ENCODE measurements at regions not wholly inside any gene's neighbourhood (a gene's known extent, or its start where the extent isn't known, plus 50 kb on each side); places are given as distances from the start of the nearest gene placed in this dataset.
"Not testable (repeated sequence)": the region's sequence is repeated elsewhere in the genome, so short reads cannot be mapped to it uniquely, and the experiment has no call there.

DNA sequence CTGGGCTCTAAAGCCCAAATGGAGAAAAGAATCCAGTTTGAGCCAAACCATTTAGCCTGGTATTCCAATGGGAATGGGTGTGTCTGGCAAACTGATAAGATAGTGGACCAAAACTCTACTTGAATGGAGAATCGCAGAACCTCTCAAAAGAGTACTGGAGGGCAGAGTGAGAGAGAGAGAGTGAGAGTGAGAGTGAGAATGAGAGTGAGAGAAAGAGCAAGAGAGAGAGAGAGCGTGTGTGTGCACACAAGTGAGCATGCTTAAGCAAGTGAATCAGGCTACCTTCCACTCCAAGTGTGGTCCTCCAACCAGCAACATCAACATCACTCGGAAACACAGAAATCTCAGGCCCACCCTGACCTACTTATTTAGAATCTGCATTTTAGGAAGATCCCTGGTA is 58.8 kb downstream of the UQCRFS1 start:
- DNase-seq (ENCODE audit: low spot score): no peak

GRCh38 chr19:29145756-29146155 is 67.2 kb downstream of the UQCRFS1 start:
- DNase-seq (ENCODE audit: low spot score): no peak

DNA sequence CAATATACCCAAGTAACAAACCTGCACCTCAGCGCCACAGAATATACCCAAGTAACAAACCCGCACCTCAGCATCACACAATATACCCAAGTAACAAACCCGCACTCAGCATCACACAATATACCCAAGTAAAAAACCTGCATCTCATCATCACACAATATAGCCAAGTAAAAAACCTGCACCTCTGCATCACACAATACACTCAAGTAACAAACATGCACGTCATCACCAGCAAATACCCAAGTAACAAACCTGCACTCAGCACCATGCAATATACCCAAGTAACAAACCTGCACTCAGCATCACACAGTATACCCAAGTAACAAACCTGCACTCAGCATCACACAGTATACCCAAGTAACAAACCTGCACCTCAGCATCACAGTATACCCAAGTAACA is 69.8 kb downstream of the UQCRFS1 start:
- no peak for DNase-seq (ENCODE audit: low spot score)

DNA sequence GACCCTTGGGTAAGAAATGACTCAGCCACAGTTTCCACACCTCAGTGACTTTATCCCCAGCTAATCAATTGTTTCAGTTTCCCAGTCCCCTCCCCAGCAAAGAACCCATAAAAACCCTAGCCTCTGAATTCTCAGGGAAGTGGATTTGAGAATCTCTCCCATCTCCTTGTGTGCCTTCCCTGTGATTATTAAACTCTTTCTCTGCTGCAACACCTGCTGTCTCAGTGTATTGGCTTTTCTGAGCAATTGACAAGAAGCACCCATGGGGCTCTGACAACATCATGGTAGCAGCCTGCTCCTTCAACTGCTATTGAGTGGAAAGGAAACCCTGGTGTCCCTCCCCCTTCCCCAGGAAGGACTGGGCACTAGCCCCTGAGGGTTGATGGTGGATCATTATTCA is 73.7 kb downstream of the UQCRFS1 start:
- no peak for DNase-seq (ENCODE audit: low spot score)

DNA sequence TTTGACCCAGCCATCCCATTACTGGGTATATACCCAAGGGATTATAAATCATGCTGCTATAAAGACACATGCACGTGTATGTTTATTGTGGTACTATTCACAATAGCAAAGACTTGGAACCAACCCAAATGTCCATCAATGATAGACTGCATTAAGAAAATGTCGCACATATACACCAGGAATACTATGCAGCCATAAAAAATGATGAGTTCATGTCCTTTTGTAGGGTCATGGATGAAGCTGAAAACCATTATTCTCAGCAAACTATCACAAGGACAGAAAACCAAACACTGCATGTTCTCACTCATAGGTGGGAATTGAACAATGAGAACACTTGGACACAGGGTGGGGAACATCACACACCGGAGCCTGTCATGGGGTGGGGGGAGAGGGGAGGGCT is 74.7 kb downstream of the UQCRFS1 start:
- not testable (repeated sequence) for DNase-seq (ENCODE audit: low spot score)

DNA sequence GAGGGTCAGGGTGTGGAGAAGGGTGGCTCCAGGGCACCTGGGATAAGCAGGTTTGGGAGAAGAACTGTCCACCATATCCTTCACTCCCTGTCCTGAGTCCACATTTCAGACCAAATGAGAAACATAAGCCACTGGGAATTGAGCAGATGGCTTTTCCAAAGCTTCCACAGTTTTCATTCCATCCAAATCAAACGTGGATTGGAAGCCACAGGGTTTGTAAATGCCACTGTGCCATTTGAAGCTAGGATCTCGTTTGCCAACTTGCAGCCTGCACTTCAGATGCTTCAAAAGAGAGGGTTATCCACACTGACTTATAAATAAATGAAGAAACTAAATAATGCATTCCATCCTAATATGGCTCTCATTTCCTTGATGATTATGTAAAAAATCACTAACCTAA is 81.5 kb downstream of the UQCRFS1 start:
- DNase-seq (ENCODE audit: low spot score): no peak

- no peak for DNase-seq (ENCODE audit: low spot score)
Measured at GRCh38 chr19:29129148-29129547, 83.8 kb downstream of the UQCRFS1 start.

DNA sequence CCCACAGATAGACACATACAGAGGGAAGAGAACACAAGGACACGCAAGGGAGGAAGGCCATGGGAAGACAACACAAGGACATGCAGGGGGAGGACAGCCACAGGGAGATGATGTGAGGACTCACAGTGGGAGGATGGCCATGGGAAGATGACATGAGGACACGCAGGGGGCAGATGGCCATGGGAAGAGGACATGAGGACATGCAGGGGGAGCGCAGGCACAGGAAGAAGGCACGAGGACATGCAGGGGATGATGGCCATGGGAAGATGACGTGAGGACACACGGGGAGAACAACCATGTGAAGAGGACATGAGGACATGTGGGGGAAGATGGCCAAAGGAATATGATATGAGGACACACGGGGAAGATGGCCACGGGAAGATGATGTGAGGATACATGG is 84.7 kb downstream of the UQCRFS1 start:
- no peak for DNase-seq (ENCODE audit: low spot score)

GRCh38 chr19:29122185-29122584 is 90.8 kb downstream of the UQCRFS1 start:
- DNase-seq (ENCODE audit: low spot score): no peak

DNA sequence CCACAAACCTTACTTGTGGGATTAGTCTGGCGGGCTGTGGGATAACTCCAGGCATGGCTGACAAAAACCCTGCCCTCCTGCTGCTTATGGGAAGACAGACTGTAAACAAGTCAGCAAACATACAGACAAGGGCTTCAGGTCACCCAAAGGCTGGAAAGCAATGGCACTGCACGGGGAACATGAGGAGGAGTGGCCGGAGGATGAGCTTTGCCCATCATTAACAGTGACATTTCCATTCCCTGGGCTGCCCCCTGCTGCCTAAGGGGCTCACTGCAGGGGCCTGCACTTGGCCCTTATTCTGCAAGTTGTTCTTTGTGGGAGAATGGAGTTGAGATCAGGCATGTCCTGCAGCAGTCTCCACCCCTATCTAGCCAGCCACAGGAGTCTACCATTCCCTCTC is 91.3 kb downstream of the UQCRFS1 start:
- DNase-seq (ENCODE audit: low spot score): peak; percentile 36

DNA sequence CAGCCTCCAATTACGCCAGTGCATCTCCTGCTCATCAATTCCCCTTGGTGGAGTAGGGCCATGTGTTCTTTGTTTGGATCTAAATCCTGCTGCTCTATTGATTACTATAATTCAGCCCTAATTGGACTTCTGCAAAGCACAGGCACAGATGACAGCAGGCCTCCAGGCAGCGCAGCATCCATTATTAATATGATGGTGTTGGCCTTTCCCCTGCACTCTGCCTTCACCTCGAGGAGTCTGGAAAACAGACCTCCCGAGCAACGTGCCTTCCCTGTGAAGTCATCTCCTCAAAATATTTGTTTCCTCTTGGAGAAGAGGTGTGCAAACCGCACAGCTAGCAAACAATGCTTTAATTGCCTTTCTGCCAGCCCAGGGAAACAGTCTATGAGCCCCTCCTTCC is 92.5 kb downstream of the UQCRFS1 start:
- DNase-seq (ENCODE audit: low spot score): no peak

- peak; percentile 7 for DNase-seq (ENCODE audit: low spot score)
Measured at GRCh38 chr19:29119590-29119989, 93.4 kb downstream of the UQCRFS1 start.

DNA sequence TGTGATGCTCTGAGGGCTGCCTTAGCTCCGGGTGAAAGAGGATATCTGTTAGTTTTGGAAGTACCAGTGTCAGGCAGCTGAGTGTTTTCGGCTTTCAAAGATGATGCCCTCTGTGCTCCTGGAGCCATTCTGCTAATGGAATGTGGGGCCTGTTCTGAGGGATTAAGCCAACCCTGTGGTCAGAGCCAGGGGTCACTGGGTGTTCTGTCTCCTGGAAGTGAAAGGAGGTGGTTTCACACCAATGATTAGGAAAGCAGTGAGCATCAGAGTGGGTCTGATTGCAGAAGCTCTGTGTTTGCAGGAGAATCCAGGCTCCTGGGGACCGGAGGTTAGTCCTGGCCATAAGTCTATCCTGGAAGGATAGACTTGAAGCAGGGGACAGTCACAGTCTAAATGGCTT is 94.6 kb downstream of the UQCRFS1 start:
- no peak for DNase-seq (ENCODE audit: low spot score)

DNA sequence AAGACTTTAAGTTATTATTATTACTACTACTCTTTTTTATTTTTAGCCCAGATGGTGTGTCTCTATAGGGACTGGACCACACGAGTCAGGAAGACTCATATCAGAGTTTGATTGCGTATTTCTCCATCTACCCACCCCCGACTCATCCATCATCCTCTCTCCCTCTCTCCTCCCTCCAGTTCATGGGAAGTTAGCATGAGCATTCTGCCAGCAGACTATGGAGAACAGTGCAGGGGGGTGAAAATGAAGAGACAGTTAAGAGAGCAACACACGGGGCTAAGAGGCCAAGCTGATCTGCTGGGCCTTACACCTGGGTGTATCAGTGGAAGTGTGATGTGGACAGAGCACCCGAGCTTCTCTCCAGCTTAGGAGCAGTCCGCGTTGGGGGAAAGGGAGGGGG is 95.0 kb downstream of the UQCRFS1 start:
- no peak for DNase-seq (ENCODE audit: low spot score)

DNA sequence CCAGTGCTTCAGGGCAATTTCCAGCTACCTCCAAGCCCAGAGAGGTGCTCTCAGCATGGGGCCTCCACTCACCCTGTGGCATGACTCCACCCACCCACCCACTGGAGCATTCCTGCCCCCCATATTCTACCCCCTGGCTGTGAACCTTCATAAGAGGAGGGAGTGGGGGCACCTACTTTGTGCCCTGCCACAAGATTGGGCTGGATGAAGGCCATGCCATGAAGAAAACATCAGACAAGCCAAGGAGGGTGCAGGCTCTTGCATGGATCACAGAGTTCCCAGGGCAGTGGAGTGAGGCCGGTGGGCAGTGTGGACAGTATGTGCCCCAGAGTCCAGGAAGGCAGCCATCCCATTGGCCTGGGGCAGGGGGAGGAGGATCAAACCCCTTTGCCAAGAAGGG is 97.8 kb downstream of the UQCRFS1 start:
- no peak for DNase-seq (ENCODE audit: low spot score)

- DNase-seq (ENCODE audit: low spot score): no peak
Measured at GRCh38 chr19:29113838-29114237, 99.1 kb downstream of the UQCRFS1 start.

DNA sequence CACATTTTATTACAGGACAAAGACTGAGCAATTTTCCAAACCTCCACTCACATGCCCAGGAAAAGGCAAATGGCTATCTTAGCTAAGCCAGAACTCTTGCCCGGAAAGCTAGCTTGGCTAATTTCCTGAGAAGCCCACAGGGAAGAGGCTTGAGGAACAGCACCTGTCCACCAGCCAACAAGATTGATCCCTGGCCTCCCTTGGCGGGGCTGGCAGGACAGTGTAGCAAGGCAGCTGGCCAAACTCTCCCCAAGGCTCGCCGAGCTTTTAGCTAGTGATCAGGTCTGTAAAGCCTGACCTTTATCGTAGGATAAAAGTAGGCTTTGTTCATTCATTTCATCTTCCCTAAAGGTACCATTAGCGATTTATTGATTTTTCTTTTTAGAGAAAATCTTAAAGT is 101.4 kb downstream of the UQCRFS1 start:
- no peak for DNase-seq (ENCODE audit: low spot score)

DNA sequence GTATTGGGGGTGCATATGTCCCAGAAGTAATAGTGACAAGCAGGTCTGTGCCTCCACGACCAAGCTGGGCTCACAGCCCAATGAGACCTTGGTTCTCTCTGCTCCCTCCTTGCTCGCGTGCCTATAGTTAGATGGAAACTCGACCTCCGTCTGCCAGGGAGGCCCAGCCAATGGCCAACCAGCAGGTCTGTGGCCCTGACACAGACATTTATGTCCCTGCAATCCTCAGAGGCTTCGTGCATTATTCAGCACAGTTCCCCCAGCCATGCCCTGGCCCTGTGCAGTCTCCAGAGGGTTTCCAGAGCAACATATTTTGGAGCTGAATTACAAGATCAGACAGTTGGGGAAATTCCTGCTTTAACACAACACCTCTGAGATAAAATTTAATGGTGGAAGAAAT is 105.1 kb downstream of the UQCRFS1 start:
- DNase-seq (ENCODE audit: low spot score): no peak

DNA sequence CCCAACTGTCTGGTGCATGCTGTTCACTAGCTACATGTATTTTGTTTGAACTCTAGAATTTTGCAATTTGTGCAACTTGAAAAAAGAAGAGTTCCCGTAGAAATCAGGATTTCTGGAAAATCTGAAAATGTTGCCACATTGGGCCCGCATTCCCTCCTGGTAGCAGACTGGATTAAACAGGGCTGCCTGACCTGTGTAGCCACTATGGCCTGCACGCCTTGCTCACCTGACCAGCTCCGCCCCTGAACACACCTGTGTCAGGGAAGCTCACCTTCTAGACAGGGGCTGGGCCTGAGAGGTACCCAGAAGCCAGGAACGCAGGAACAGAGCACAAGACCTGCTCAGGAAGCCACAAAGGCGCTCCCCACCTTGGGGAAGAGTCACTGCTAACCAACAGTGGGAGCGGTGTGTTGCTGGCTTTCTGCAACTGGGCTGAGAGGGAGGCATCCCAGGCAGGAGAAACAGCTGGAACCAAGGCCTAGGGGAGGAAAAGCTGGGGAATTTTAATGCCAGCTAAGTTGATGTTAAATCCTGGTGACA is 106.5 kb downstream of the UQCRFS1 start:
- no peak for DNase-seq (ENCODE audit: low spot score)

DNA sequence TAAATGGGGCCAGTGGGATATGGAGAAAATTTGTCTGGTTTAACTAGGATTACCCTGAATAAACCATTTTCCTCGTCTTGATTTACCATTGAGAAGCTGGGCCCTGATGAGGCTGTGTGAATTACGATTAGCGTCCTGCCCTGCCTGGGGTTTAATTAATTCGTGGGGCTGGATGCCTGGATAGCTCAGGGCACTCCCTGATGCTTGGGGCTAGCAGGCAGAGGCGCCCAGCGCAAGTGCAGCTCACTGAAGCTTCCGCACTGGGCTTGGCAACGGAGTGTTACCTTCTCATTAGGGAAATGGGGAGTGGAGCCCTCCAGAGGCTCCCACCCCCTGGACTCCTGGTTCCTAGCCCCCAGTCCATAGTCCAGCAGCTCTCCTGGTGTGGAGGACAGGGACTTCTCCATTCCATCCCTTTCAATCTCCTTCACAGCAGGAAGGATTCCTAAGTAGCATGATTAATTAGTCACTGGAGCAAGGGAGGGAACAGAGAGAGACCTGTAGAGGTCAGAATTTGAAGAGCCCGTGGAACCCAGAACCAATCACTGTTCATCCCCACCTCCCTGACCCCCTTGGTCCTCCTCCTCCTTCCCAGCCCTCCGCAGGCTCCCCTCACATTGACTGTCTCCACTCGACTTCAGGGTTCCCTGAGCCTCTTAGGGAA is 107.2 kb downstream of the UQCRFS1 start:
- DNase-seq (ENCODE audit: low spot score): no peak

DNA sequence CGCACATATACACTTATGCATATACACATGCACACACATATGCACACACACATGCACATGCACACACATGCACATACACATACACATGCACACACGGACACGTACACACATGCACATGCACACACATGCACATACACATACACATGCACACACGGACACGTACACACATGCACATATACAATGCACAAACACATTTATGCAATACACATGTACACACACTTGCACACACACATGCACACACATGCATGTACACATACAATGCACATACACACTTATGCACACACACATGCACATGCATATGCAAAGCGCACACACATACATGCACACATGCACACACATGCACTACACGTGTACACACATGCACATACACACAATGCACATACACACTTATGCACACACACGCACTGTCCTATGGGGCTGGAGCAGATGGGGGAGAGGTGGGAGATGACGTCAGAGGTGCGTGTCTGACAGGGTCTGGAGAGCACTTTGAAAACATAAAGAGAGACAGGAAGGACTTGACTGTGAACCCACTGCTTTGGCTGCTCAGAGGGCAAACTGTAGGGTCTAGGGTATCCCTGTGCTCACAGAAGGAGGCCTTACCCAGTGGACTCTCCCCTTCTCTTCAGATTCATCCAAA is 108.2 kb downstream of the UQCRFS1 start:
- DNase-seq (ENCODE audit: low spot score): no peak

DNA sequence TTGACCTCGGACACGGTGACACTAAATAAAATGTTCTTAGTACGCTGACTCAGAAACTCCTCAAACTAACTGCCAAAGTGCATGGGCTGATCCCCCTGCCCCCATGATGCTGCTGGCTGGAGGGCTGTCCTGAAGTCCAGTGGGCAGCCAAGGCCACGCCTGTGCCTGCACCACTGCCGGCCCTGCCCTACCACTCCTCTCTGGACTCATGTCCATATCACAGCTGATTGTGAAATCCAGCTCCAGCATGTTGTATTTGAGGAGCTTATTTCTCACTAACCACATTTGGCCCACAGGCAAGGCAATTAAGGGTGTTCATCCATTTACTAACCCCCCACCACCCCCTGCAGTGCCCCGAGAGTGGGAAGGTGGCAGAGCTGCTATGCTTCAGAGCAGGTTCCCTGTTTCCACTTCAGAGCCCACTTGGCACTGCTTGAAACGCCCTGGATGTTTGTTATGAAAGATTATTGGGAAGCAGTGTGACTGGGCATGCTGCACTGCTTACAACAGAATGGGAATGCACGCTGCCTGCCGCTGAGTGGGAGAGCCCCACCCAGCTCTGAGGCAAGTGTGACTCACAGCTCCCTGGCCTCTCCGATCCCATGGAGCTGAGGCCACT is 114.0 kb downstream of the UQCRFS1 start:
- peak; percentile 9 for DNase-seq (ENCODE audit: low spot score)

DNA sequence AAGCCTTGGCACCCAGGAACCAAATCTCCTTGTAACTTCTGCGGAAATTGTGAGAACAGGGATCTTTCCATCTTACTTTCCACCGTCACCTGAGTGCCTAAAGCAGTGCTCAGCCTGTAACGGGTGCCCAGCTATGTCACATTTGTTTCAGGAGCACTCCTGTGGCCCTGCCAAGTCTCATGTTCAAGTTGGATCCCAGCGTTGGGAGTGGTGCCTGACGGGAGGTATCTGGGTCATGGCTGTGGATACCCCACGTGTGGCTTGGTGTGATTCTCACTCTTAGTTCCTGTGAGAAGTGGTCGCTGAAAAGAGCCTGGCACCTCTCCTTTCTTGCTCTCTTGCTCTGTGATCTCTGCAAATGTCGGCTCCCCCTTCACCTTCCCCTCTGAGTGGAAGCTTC is 114.9 kb downstream of the UQCRFS1 start:
- no peak for DNase-seq (ENCODE audit: low spot score)

Data from HT-29 (cell line).